Spinal cord (tissue), 9 donors: ENCODE measurements at regions not wholly inside any gene's neighbourhood (a gene's known extent, or its start where the extent isn't known, plus 50 kb on each side); places are given as distances from the start of the nearest gene placed in this dataset.

ENCODE experiments used
- DNase-seq, 6 donors: peaks; one replicate each; pipeline versions ENCODE4 v3.0.0 to v3.0.0-alpha.2; 2013 to 2015; ENCODE audit warnings: low spot score in 6 of 6, low read depth in 4 of 6
- H3K27ac ChIP-seq: one replicate; pipeline ENCODE4 v1.5.1; 2013; ENCODE audit warnings: low read depth, low read length, control low read depth
- H3K27me3 ChIP-seq: one replicate; pipeline ENCODE4 v1.6.1; 2013; ENCODE audit warnings: low read length; ENCODE audit not compliant: control insufficient read depth, insufficient read depth
- H3K36me3 ChIP-seq: one replicate; pipeline ENCODE4 v1.6.1; 2013; ENCODE audit warnings: low read length; ENCODE audit not compliant: control insufficient read depth, insufficient read depth
- H3K4me1 ChIP-seq: one replicate; pipeline ENCODE4 v1.6.1; 2013; ENCODE audit warnings: low read length; ENCODE audit not compliant: control insufficient read depth, insufficient read depth
- H3K4me3 ChIP-seq: one replicate; pipeline ENCODE4 v1.5.1; 2013; ENCODE audit warnings: low read depth, low read length, control low read depth
- H3K9me3 ChIP-seq: one replicate; pipeline ENCODE4 v1.6.1; 2013; ENCODE audit warnings: low read length; ENCODE audit not compliant: control insufficient read depth, insufficient read depth
- WGBS: methylation state at CpG from one replicate; pipeline ENCODE4 v1.1.5; 2013; ENCODE audit warnings: missing lambda C conversion rate; ENCODE audit not compliant: insufficient coverage; 5-methylcytosine and 5-hydroxymethylcytosine counted together
- donor health status: healthy.

GRCh38 chr4:20520901-20521300 is 179.4 kb upstream of the PACRGL start:
- Histone ChIP-seq H3K27me3 (no peaks in the 10 kb centered on the region), H3K27ac (no peak overlapping the region), H3K36me3 (peaks cover under 1% of the 10 kb centered on the region), H3K4me3 (no peak overlapping the region), H3K9me3 (no peaks in the 10 kb centered on the region), H3K4me1 (no peaks in the 10 kb centered on the region)
- DNase-seq = no peak
- no CpG with 5 or more reads among the region's 1 CpG for whole genome bisulfite sequencing

- Histone ChIP-seq H3K9me3 (no peaks in the 10 kb centered on the region), H3K27ac (no peak overlapping the region), H3K4me3 (no peak overlapping the region), H3K36me3 (no peaks in the 10 kb centered on the region), H3K4me1 (no peaks in the 10 kb centered on the region), H3K27me3 (no peaks in the 10 kb centered on the region)
- no CpG with 5 or more reads among the region's 1 CpG for WGBS
- DNase-seq = no peak
Observed at GRCh38 chr4:20528508-20528907, 171.8 kb upstream of the PACRGL start.

GRCh38 chr4:20529691-20530090 is 170.6 kb upstream of the PACRGL start:
- DNase-seq = no peak
- no peaks in the 10 kb centered on the region for H3K36me3 ChIP-seq
- no peak overlapping the region for H3K4me3 ChIP-seq
- no peaks in the 10 kb centered on the region for H3K9me3 ChIP-seq
- no peak overlapping the region for H3K27ac ChIP-seq
- no CpG with 5 or more reads among the region's 1 CpG for WGBS
- H3K27me3 ChIP-seq = no peaks in the 10 kb centered on the region
- H3K4me1 ChIP-seq = no peaks in the 10 kb centered on the region

- H3K4me1 ChIP-seq = no peaks in the 10 kb centered on the region
- H3K27me3 ChIP-seq = no peaks in the 10 kb centered on the region
- H3K36me3 ChIP-seq = peaks cover 2% of the 10 kb centered on the region
- H3K9me3 ChIP-seq = no peaks in the 10 kb centered on the region
- peak in 1 of 6 donors; percentile 86 for DNase-seq
- H3K4me3 ChIP-seq = no peak overlapping the region
- H3K27ac ChIP-seq = no peak overlapping the region
- 80% methylated on average over 1 of the region's 3 CpGs for WGBS
Observed at GRCh38 chr4:20532116-20532790, 168.0 kb upstream of the PACRGL start.

- Histone ChIP-seq H3K36me3 (peaks cover 2% of the 10 kb centered on the region), H3K9me3 (no peaks in the 10 kb centered on the region), H3K4me1 (no peaks in the 10 kb centered on the region), H3K27me3 (no peaks in the 10 kb centered on the region), H3K27ac (no peak overlapping the region), H3K4me3 (no peak overlapping the region)
- DNase-seq = no peak
- 100% methylated on average over 1 of the region's 5 CpGs for WGBS
Observed at GRCh38 chr4:20532871-20533870, 167.1 kb upstream of the PACRGL start.

- no peaks in the 10 kb centered on the region for H3K4me1 ChIP-seq
- no peaks in the 10 kb centered on the region for H3K9me3 ChIP-seq
- H3K36me3 ChIP-seq = peaks cover 2% of the 10 kb centered on the region
- H3K4me3 ChIP-seq = no peak overlapping the region
- H3K27ac ChIP-seq = no peak overlapping the region
- no peak for DNase-seq
- no CpG with 5 or more reads among the region's 5 CpGs for WGBS
- no peaks in the 10 kb centered on the region for H3K27me3 ChIP-seq
Observed at GRCh38 chr4:20538905-20539304, 161.4 kb upstream of the PACRGL start.

- Histone ChIP-seq H3K36me3 (no peaks in the 10 kb centered on the region), H3K9me3 (no peaks in the 10 kb centered on the region), H3K27ac (no peak overlapping the region), H3K27me3 (no peaks in the 10 kb centered on the region), H3K4me3 (no peak overlapping the region), H3K4me1 (no peaks in the 10 kb centered on the region)
- 82% methylated on average over 2 of the region's 2 CpGs for WGBS
- DNase-seq = no peak
Observed at GRCh38 chr4:20543131-20543530, 157.1 kb upstream of the PACRGL start.

GRCh38 chr4:20544645-20545044 is 155.6 kb upstream of the PACRGL start:
- no CpG with 5 or more reads among the region's 3 CpGs for WGBS

GRCh38 chr4:20552004-20552403 is 148.3 kb upstream of the PACRGL start:
- DNase-seq = no peak
- Histone ChIP-seq H3K4me1 (no peaks in the 10 kb centered on the region), H3K27me3 (no peaks in the 10 kb centered on the region), H3K9me3 (no peaks in the 10 kb centered on the region), H3K27ac (no peak overlapping the region), H3K36me3 (no peaks in the 10 kb centered on the region), H3K4me3 (no peak overlapping the region)
- WGBS = 71% methylated on average over 2 of the region's 5 CpGs

More at GRCh38 chr4:20544645-20545044, 155.6 kb upstream of the PACRGL start:
- Histone ChIP-seq H3K4me3 (no peak overlapping the region), H3K4me1 (no peaks in the 10 kb centered on the region), H3K27me3 (no peaks in the 10 kb centered on the region), H3K27ac (no peak overlapping the region), H3K9me3 (no peaks in the 10 kb centered on the region), H3K36me3 (no peaks in the 10 kb centered on the region)
- peak; percentile 22 to 91 (median 46) for DNase-seq
